ENCODE measurements at regions not wholly inside any gene's neighbourhood (a gene's known extent, or its start where the extent isn't known, plus 50 kb on each side); places are given as distances from the start of the nearest gene placed in this dataset.

DNA sequence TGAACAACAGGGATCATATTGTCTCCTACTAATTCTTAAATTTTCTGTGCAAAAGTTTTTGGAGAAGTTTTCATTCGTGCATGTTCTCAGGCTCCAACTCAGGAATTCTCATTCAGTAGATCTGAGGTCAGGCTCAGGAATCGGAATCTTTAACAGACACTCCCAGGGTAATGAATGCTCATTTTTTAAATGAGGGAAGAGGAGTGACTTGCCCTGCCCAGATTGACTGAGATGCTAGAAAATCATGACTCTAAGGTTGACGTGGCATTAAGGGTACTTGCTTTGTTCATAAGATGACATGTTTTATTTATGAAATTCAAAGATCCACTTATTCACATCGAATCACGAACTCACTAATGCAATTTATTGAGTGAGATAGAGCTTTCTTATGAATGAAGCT is 196.6 kb upstream of the NPVF start:
- dilution Hi-C loops (cut with MboI; ENCODE audit: extremely low pct_ligation_motif_present, low sequenced_read_pairs) = no loop called here
- DNase-seq (ENCODE audit: low read depth, low spot score) (no peak), FAIRE-seq (no peak)
- intact Hi-C loops (cut with micrococcal nuclease) = no loop called here
- Histone ChIP-seq H3K27me3 (ENCODE audit: control insufficient read depth in 2 of 2, insufficient read depth in 2 of 2, low read length in 2 of 2) (no peaks in the 10 kb centered on the region), H3K9ac (replicated peaks; ENCODE audit: extremely low read depth, insufficient read depth, low read length) (no peak overlapping the region), H3K9me1 (replicated peaks; ENCODE audit: control insufficient read depth, extremely low read depth, insufficient read depth, low read length) (no peaks in the 10 kb centered on the region), H2AFZ (ENCODE audit: low read depth, low read length) (no peak overlapping the region), H3K9me3 (replicated peaks; ENCODE audit: control insufficient read depth, insufficient read depth, low read length) (no peaks in the 10 kb centered on the region), H3K4me1 (ENCODE audit: control insufficient read depth, extremely low read depth, insufficient read depth, low read length) (no peaks in the 10 kb centered on the region), H3K4me3 (replicated peaks in 1 of 3; ENCODE audit: insufficient read depth in 1 of 3, low read depth in 1 of 3, low read length in 3 of 3) (no peak overlapping the region), H3K27ac (ENCODE audit: insufficient read depth, low read depth, low read length) (no peak overlapping the region), H3K79me2 (ENCODE audit: control insufficient read depth, insufficient read depth, low read length) (no peaks in the 10 kb centered on the region), H3K36me3 (ENCODE audit: control insufficient read depth in 2 of 2, extremely low read depth in 1 of 2, insufficient read depth in 2 of 2, low read length in 2 of 2) (no peaks in the 10 kb centered on the region), H4K20me1 (replicated peaks; ENCODE audit: control insufficient read depth, extremely low read depth, insufficient read depth, low read length) (no peaks in the 10 kb centered on the region), H3K4me2 (ENCODE audit: insufficient read depth, low read length) (no peak overlapping the region)
- ChIA-PET POLR2A (no interaction called here), CTCF (no interaction called here)
- no TSS peak for BruUV-seq (replicated peaks)
- TF ChIP-seq MAX (IDR thresholded peaks at IDR 0.05; ENCODE audit: insufficient read depth, insufficient read length) = no peak
- TF ChIP-seq FOS (IDR thresholded peaks at IDR 0.05; ENCODE audit: borderline replicate concordance, insufficient read depth, low read length) = no peak
- no peak for TF ChIP-seq JUN (IDR thresholded peaks at IDR 0.05; ENCODE audit: borderline replicate concordance, insufficient read depth, insufficient read length, low read depth)
- no peak for TF ChIP-seq GATA2 (IDR thresholded peaks at IDR 0.05; ENCODE audit: insufficient read depth, insufficient read length, low read depth, low read length)
- TF ChIP-seq EZH2 (IDR thresholded peaks at IDR 0.05; ENCODE audit: borderline replicate concordance, low read depth, low read length, severe bottlenecking) = no peak
- TF ChIP-seq, protein P1, sequence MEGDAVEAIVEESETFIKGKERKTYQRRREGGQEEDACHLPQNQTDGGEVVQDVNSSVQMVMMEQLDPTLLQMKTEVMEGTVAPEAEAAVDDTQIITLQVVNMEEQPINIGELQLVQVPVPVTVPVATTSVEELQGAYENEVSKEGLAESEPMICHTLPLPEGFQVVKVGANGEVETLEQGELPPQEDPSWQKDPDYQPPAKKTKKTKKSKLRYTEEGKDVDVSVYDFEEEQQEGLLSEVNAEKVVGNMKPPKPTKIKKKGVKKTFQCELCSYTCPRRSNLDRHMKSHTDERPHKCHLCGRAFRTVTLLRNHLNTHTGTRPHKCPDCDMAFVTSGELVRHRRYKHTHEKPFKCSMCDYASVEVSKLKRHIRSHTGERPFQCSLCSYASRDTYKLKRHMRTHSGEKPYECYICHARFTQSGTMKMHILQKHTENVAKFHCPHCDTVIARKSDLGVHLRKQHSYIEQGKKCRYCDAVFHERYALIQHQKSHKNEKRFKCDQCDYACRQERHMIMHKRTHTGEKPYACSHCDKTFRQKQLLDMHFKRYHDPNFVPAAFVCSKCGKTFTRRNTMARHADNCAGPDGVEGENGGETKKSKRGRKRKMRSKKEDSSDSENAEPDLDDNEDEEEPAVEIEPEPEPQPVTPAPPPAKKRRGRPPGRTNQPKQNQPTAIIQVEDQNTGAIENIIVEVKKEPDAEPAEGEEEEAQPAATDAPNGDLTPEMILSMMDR (IDR thresholded peaks at IDR 0.05; ENCODE audit: extremely low read depth in 1 of 2, insufficient read depth in 1 of 2, low read depth in 1 of 2, low read length in 2 of 2) = no peak
- no peak for TF ChIP-seq POLR2AphosphoS5 (IDR thresholded peaks at IDR 0.05; ENCODE audit: insufficient read depth, low read depth, low read length)
- TF ChIP-seq POLR2A (IDR thresholded peaks at IDR 0.05; ENCODE audit: low read depth, low read length) = no peak
